ENCODE measurements at regions not wholly inside any gene's neighbourhood (a gene's known extent, or its start where the extent isn't known, plus 50 kb on each side); places are given as distances from the start of the nearest gene placed in this dataset.

- no CpG with 5 or more reads among the region's 1 CpG for WGBS, 2 donors (ENCODE audit: extremely low coverage in 2 of 2, insufficient read length in 2 of 2, insufficient replicate concordance in 1 of 2)
- no peak overlapping the region for H3K27ac ChIP-seq (replicated peaks; ENCODE audit: low read length)
- H2AK5ac ChIP-seq (ENCODE audit: low read depth, low read length): no peak overlapping the region
- no peak overlapping the region for H2BK12ac ChIP-seq (ENCODE audit: low read length)
- H3K23ac ChIP-seq (ENCODE audit: low read depth, low read length, poor library complexity): no peak overlapping the region
- H3K36me3 ChIP-seq (replicated peaks in 1 of 2; ENCODE audit: control insufficient read depth in 2 of 2, insufficient read depth in 2 of 2, low read length in 2 of 2): no peaks in the 10 kb centered on the region
- H3K4me3 ChIP-seq (ENCODE audit: low read length in 2 of 2): no peak overlapping the region
- H4K91ac ChIP-seq (ENCODE audit: low read depth, low read length, poor library complexity): no peak overlapping the region
- no peak overlapping the region for H3K4me2 ChIP-seq (ENCODE audit: insufficient read depth, low read length, poor library complexity, severe bottlenecking)
- peaks cover 0 to 4% of the 10 kb centered on the region in 2 donors for H3K4me1 ChIP-seq (ENCODE audit: control insufficient read depth in 2 of 2, insufficient read depth in 1 of 2, low read depth in 1 of 2, low read length in 2 of 2)
- no peak overlapping the region for H3K9ac ChIP-seq (ENCODE audit: low read depth, low read length, poor library complexity)
- no peak overlapping the region for H2BK120ac ChIP-seq (ENCODE audit: low read depth, low read length)
- no peak overlapping the region for H3K14ac ChIP-seq (ENCODE audit: low read length)
- no peak overlapping the region for H3K18ac ChIP-seq (ENCODE audit: low read length)
- H4K8ac ChIP-seq (ENCODE audit: low read depth, low read length): no peak overlapping the region
- H3K79me1 ChIP-seq (ENCODE audit: low read depth, low read length): no peaks in the 10 kb centered on the region
- no peak overlapping the region for H2AFZ ChIP-seq (ENCODE audit: low read length)
- H3K9me3 ChIP-seq (replicated peaks in 1 of 2; ENCODE audit: control insufficient read depth in 2 of 2, insufficient read depth in 1 of 2, low read depth in 1 of 2, low read length in 2 of 2): no peaks in the 10 kb centered on the region
- H2BK5ac ChIP-seq (ENCODE audit: low read length): no peak overlapping the region
- H2BK15ac ChIP-seq (ENCODE audit: low read length): no peak overlapping the region
- DNase-seq (ENCODE audit: low spot score): no peak
- H3K27me3 ChIP-seq (ENCODE audit: control insufficient read depth in 3 of 3, insufficient read depth in 3 of 3, low read depth in 1 of 3, low read length in 3 of 3): no peaks in the 10 kb centered on the region
- H3K4ac ChIP-seq (ENCODE audit: low read length): no peak overlapping the region
These were observed 107.0 kb upstream of the TSPAN2 start for GRCh38 chr1:115196296-115196695.

- no CpG with 5 or more reads among the region's 2 CpGs for WGBS, 2 donors (ENCODE audit: extremely low coverage in 2 of 2, insufficient read length in 2 of 2, insufficient replicate concordance in 1 of 2)
- Histone ChIP-seq H3K18ac (ENCODE audit: low read length) (no peak overlapping the region), H3K27me3 (ENCODE audit: control insufficient read depth in 3 of 3, insufficient read depth in 3 of 3, low read depth in 1 of 3, low read length in 3 of 3) (no peaks in the 10 kb centered on the region), H3K4me3 (ENCODE audit: low read length in 2 of 2) (no peak overlapping the region), H3K23ac (ENCODE audit: low read depth, low read length, poor library complexity) (no peak overlapping the region), H3K14ac (ENCODE audit: low read length) (no peak overlapping the region), H2AK5ac (ENCODE audit: low read depth, low read length) (no peak overlapping the region), H4K8ac (ENCODE audit: low read depth, low read length) (no peak overlapping the region), H3K36me3 (replicated peaks in 1 of 2; ENCODE audit: control insufficient read depth in 2 of 2, insufficient read depth in 2 of 2, low read length in 2 of 2) (no peaks in the 10 kb centered on the region), H3K4me2 (ENCODE audit: insufficient read depth, low read length, poor library complexity, severe bottlenecking) (no peak overlapping the region), H3K27ac (replicated peaks; ENCODE audit: low read length) (no peak overlapping the region), H2BK15ac (ENCODE audit: low read length) (no peak overlapping the region), H3K79me1 (ENCODE audit: low read depth, low read length) (no peaks in the 10 kb centered on the region), H2BK5ac (ENCODE audit: low read length) (no peak overlapping the region), H2BK12ac (ENCODE audit: low read length) (no peak overlapping the region), H3K9me3 (replicated peaks in 1 of 2; ENCODE audit: control insufficient read depth in 2 of 2, insufficient read depth in 1 of 2, low read depth in 1 of 2, low read length in 2 of 2) (no peaks in the 10 kb centered on the region), H2BK120ac (ENCODE audit: low read depth, low read length) (no peak overlapping the region), H3K4ac (ENCODE audit: low read length) (no peak overlapping the region), H3K9ac (ENCODE audit: low read depth, low read length, poor library complexity) (no peak overlapping the region), H2AFZ (ENCODE audit: low read length) (no peak overlapping the region), H3K4me1 (ENCODE audit: control insufficient read depth in 2 of 2, insufficient read depth in 1 of 2, low read depth in 1 of 2, low read length in 2 of 2) (peaks cover 0 to 4% of the 10 kb centered on the region in 2 donors), H4K91ac (ENCODE audit: low read depth, low read length, poor library complexity) (no peak overlapping the region)
- no peak for DNase-seq (ENCODE audit: low spot score)
These were observed 105.2 kb upstream of the TSPAN2 start for GRCh38 chr1:115194506-115194905.

GRCh38 chr1:115193046-115193828 is 103.9 kb upstream of the TSPAN2 start:
- no peak overlapping the region for H4K91ac ChIP-seq (ENCODE audit: low read depth, low read length, poor library complexity)
- no peak overlapping the region for H3K18ac ChIP-seq (ENCODE audit: low read length)
- H3K9me3 ChIP-seq (replicated peaks in 1 of 2; ENCODE audit: control insufficient read depth in 2 of 2, insufficient read depth in 1 of 2, low read depth in 1 of 2, low read length in 2 of 2): no peaks in the 10 kb centered on the region
- no peak overlapping the region for H3K4ac ChIP-seq (ENCODE audit: low read length)
- no peak overlapping the region for H3K9ac ChIP-seq (ENCODE audit: low read depth, low read length, poor library complexity)
- H3K36me3 ChIP-seq (replicated peaks in 1 of 2; ENCODE audit: control insufficient read depth in 2 of 2, insufficient read depth in 2 of 2, low read length in 2 of 2): no peaks in the 10 kb centered on the region
- no peak for DNase-seq (ENCODE audit: low spot score)
- WGBS, 2 donors (ENCODE audit: extremely low coverage in 2 of 2, insufficient read length in 2 of 2, insufficient replicate concordance in 1 of 2): no CpG with 5 or more reads among the region's 3 CpGs
- no peak overlapping the region for H2AFZ ChIP-seq (ENCODE audit: low read length)
- H2BK15ac ChIP-seq (ENCODE audit: low read length): no peak overlapping the region
- no peak overlapping the region for H3K14ac ChIP-seq (ENCODE audit: low read length)
- no peak overlapping the region for H4K8ac ChIP-seq (ENCODE audit: low read depth, low read length)
- H3K79me1 ChIP-seq (ENCODE audit: low read depth, low read length): no peaks in the 10 kb centered on the region
- no peak overlapping the region for H2AK5ac ChIP-seq (ENCODE audit: low read depth, low read length)
- no peak overlapping the region for H3K4me3 ChIP-seq (ENCODE audit: low read length in 2 of 2)
- H2BK5ac ChIP-seq (ENCODE audit: low read length): no peak overlapping the region
- H3K4me1 ChIP-seq (ENCODE audit: control insufficient read depth in 2 of 2, insufficient read depth in 1 of 2, low read depth in 1 of 2, low read length in 2 of 2): peaks cover 0 to 6% of the 10 kb centered on the region in 2 donors
- no peak overlapping the region for H3K4me2 ChIP-seq (ENCODE audit: insufficient read depth, low read length, poor library complexity, severe bottlenecking)
- H3K27ac ChIP-seq (replicated peaks; ENCODE audit: low read length): no peak overlapping the region
- H2BK12ac ChIP-seq (ENCODE audit: low read length): no peak overlapping the region
- H3K23ac ChIP-seq (ENCODE audit: low read depth, low read length, poor library complexity): no peak overlapping the region
- no peak overlapping the region for H2BK120ac ChIP-seq (ENCODE audit: low read depth, low read length)
- no peaks in the 10 kb centered on the region for H3K27me3 ChIP-seq (ENCODE audit: control insufficient read depth in 3 of 3, insufficient read depth in 3 of 3, low read depth in 1 of 3, low read length in 3 of 3)

- H2BK15ac ChIP-seq (ENCODE audit: low read length): no peak overlapping the region
- H3K27ac ChIP-seq (replicated peaks; ENCODE audit: low read length): no peak overlapping the region
These were observed 103.0 kb upstream of the TSPAN2 start for GRCh38 chr1:115192200-115192767.

More at GRCh38 chr1:115192200-115192767, 103.0 kb upstream of the TSPAN2 start:
- Histone ChIP-seq H3K4me1 (ENCODE audit: control insufficient read depth in 2 of 2, insufficient read depth in 1 of 2, low read depth in 1 of 2, low read length in 2 of 2) (peaks cover 0 to 6% of the 10 kb centered on the region in 2 donors), H3K14ac (ENCODE audit: low read length) (no peak overlapping the region), H3K4me3 (ENCODE audit: low read length in 2 of 2) (no peak overlapping the region), H3K23ac (ENCODE audit: low read depth, low read length, poor library complexity) (no peak overlapping the region), H3K9me3 (replicated peaks in 1 of 2; ENCODE audit: control insufficient read depth in 2 of 2, insufficient read depth in 1 of 2, low read depth in 1 of 2, low read length in 2 of 2) (no peaks in the 10 kb centered on the region), H3K9ac (ENCODE audit: low read depth, low read length, poor library complexity) (no peak overlapping the region), H3K4me2 (ENCODE audit: insufficient read depth, low read length, poor library complexity, severe bottlenecking) (no peak overlapping the region), H4K8ac (ENCODE audit: low read depth, low read length) (no peak overlapping the region), H4K91ac (ENCODE audit: low read depth, low read length, poor library complexity) (no peak overlapping the region), H3K36me3 (replicated peaks in 1 of 2; ENCODE audit: control insufficient read depth in 2 of 2, insufficient read depth in 2 of 2, low read length in 2 of 2) (no peaks in the 10 kb centered on the region), H3K79me1 (ENCODE audit: low read depth, low read length) (no peaks in the 10 kb centered on the region), H2AK5ac (ENCODE audit: low read depth, low read length) (no peak overlapping the region), H3K4ac (ENCODE audit: low read length) (no peak overlapping the region), H2BK12ac (ENCODE audit: low read length) (no peak overlapping the region), H2BK5ac (ENCODE audit: low read length) (no peak overlapping the region), H3K27me3 (ENCODE audit: control insufficient read depth in 3 of 3, insufficient read depth in 3 of 3, low read depth in 1 of 3, low read length in 3 of 3) (no peaks in the 10 kb centered on the region), H2BK120ac (ENCODE audit: low read depth, low read length) (no peak overlapping the region), H2AFZ (ENCODE audit: low read length) (no peak overlapping the region), H3K18ac (ENCODE audit: low read length) (no peak overlapping the region)
- no CpG with 5 or more reads among the region's 7 CpGs for WGBS, 2 donors (ENCODE audit: extremely low coverage in 2 of 2, insufficient read length in 2 of 2, insufficient replicate concordance in 1 of 2)
- DNase-seq (ENCODE audit: low spot score): no peak

Data from neuronal stem cell (in vitro differentiated cells).